ENCODE measurements at regions not wholly inside any gene's neighbourhood (a gene's known extent, or its start where the extent isn't known, plus 50 kb on each side); places are given as distances from the start of the nearest gene placed in this dataset.

- no peak for TF ChIP-seq CTCF (IDR thresholded peaks at IDR 0.05; ENCODE audit: low read depth, low read length)
These were observed 61.7 kb upstream of the ZMYND8 start for GRCh38 chr20:47418069-47418757.

GRCh38 chr20:47419953-47420514, 63.5 kb upstream of the ZMYND8 start:
- no peak overlapping the region for H3K4me3 ChIP-seq (ENCODE audit: low read depth, low read length)
- H3K4me1 ChIP-seq: no peaks in the 10 kb centered on the region
- no peak for DNase-seq
- H3K27me3 ChIP-seq: no peaks in the 10 kb centered on the region; the same call in 1 of the 2 replicates
- TF ChIP-seq CTCF (IDR thresholded peaks at IDR 0.05; ENCODE audit: low read depth, low read length): no peak
- H3K9me3 ChIP-seq: no peaks in the 10 kb centered on the region; the same call in 1 of the 2 replicates
- no peaks in the 10 kb centered on the region for H3K36me3 ChIP-seq

More at GRCh38 chr20:47418069-47418757, 61.7 kb upstream of the ZMYND8 start:
- Histone ChIP-seq H3K27me3 (no peaks in the 10 kb centered on the region; the same call in 1 of the 2 replicates), H3K4me3 (ENCODE audit: low read depth, low read length) (no peak overlapping the region), H3K36me3 (no peaks in the 10 kb centered on the region), H3K4me1 (no peaks in the 10 kb centered on the region), H3K9me3 (no peaks in the 10 kb centered on the region; the same call in 1 of the 2 replicates)
- no peak for DNase-seq

- no peak for DNase-seq
- Histone ChIP-seq H3K9me3 (no peaks in the 10 kb centered on the region), H3K36me3 (no peaks in the 10 kb centered on the region), H3K4me3 (ENCODE audit: low read depth, low read length) (no peak overlapping the region), H3K4me1 (no peaks in the 10 kb centered on the region), H3K27me3 (no peaks in the 10 kb centered on the region; the same call in 1 of the 2 replicates)
- TF ChIP-seq CTCF (IDR thresholded peaks at IDR 0.05; ENCODE audit: low read depth, low read length): no peak
These were observed 64.6 kb upstream of the ZMYND8 start for GRCh38 chr20:47421076-47421475.

DNA sequence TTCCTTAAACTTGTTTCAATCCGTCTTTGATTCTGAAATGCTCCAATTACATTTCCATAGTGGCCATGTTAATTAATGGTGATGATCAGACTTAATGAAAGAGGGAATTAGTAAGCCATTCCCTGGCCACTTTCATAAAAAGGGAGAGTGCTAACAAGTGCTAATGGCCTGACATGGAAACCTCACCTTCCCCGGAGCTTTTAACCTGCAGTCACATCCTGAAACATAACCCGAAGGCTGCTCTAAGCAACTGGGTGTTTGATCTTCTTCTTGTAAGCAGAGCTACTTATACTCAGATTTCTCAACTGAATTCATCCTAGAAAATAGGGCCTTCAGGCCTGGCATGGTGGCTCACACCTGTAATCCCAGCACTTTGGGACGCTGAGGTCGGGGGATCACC, 67.1 kb upstream of the ZMYND8 start:
- Histone ChIP-seq H3K9me3 (no peaks in the 10 kb centered on the region; the same call in 1 of the 2 replicates), H3K4me3 (ENCODE audit: low read depth, low read length) (no peak overlapping the region), H3K27me3 (no peaks in the 10 kb centered on the region; the same call in 1 of the 2 replicates), H3K4me1 (no peaks in the 10 kb centered on the region), H3K36me3 (no peaks in the 10 kb centered on the region)
- no peak for TF ChIP-seq CTCF (IDR thresholded peaks at IDR 0.05; ENCODE audit: low read depth, low read length)
- DNase-seq: no peak

DNA sequence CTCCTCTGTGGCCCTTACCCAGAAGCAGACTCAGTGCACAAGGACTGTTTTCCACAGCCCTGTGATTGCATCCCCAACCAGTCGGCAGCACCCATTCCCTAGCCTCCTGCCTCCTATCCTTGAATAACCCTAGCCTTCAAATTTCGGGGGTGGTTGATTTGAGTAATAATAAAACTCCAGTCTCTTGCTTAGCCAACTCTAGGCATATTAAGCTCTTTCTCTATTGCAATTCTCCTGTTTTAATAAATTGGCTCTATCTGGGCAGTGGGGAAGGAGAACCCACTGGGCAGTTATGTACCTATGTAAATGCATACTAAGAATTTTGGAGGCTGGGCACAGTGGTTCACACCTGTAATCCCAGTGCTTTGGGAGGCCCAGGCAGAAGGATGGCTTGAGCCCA, 70.6 kb upstream of the ZMYND8 start:
- no peak for DNase-seq
- no peaks in the 10 kb centered on the region; the same call in 1 of the 2 replicates for H3K9me3 ChIP-seq
- no peaks in the 10 kb centered on the region for H3K4me1 ChIP-seq
- H3K27me3 ChIP-seq: no peaks in the 10 kb centered on the region
- no peak for TF ChIP-seq CTCF (IDR thresholded peaks at IDR 0.05; ENCODE audit: low read depth, low read length)
- H3K4me3 ChIP-seq (ENCODE audit: low read depth, low read length): no peak overlapping the region
- no peaks in the 10 kb centered on the region for H3K36me3 ChIP-seq

- H3K9me3 ChIP-seq: no peaks in the 10 kb centered on the region; the same call in 1 of the 2 replicates
- DNase-seq: no peak
- no peak overlapping the region for H3K4me3 ChIP-seq (ENCODE audit: low read depth, low read length)
These were observed 71.2 kb upstream of the ZMYND8 start for GRCh38 chr20:47427746-47428145.

More at GRCh38 chr20:47427746-47428145, 71.2 kb upstream of the ZMYND8 start:
- Histone ChIP-seq H3K36me3 (no peaks in the 10 kb centered on the region), H3K4me1 (no peaks in the 10 kb centered on the region), H3K27me3 (no peaks in the 10 kb centered on the region)
- no peak for TF ChIP-seq CTCF (IDR thresholded peaks at IDR 0.05; ENCODE audit: low read depth, low read length)

All from BE2C (cell line).